Ascending aorta (tissue), 2 donors: ENCODE measurements at regions not wholly inside any gene's neighbourhood (a gene's known extent, or its start where the extent isn't known, plus 50 kb on each side); places are given as distances from the start of the nearest gene placed in this dataset.

ENCODE experiments used
- DNase-seq, 2 donors: peaks; one replicate each; pipeline ENCODE4 v3.0.0-alpha.2; 2019; ENCODE audit warnings: low spot score in 2 of 2
- H3K27ac ChIP-seq, 2 donors: fragments of 200-600 bp; sonication (generic); one replicate each; pipeline ENCODE4 v1.5.1; 2016 to 2017; ENCODE audit warnings: mild to moderate bottlenecking in 1 of 2
- H3K27me3 ChIP-seq: fragments of 200-600 bp; sonication (generic); one replicate; pipeline ENCODE4 v1.5.1; 2017
- H3K36me3 ChIP-seq, 2 donors: fragments of 200-600 bp; sonication (generic); one replicate each; pipeline ENCODE4 v1.5.1; 2016
- H3K4me1 ChIP-seq, 2 donors: fragments of 200-600 bp; sonication (generic); one replicate each; pipeline ENCODE4 v1.5.1; 2016 to 2017; ENCODE audit warnings: mild to moderate bottlenecking in 1 of 2
- H3K4me3 ChIP-seq, 2 donors: fragments of 200-600 bp; sonication (generic); one replicate each; pipeline ENCODE4 v1.5.1; 2016 to 2017; ENCODE audit warnings: mild to moderate bottlenecking in 1 of 2
- H3K9me3 ChIP-seq, 2 donors: fragments of 200-600 bp; sonication (generic); one replicate each; pipeline ENCODE4 v1.5.1; 2016
- intact Hi-C: fragments of 100-400 bp; cut with DNase I; formaldehyde crosslinking; loops from one replicate; pipeline ENCODE4 v1.15.1; 2023
- TF ChIP-seq, protein P1 (sequence below), 3 experiments: fragments of 200-600 bp in 2 of 3; fragments of 450-650 bp in 1 of 3; sonication (generic) in 2 of 3; IDR thresholded peaks; one replicate each; pipeline ENCODE4 v1.5.1; 2016 to 2019; ENCODE audit warnings: antibody characterized with exemption in 3 of 3, mild to moderate bottlenecking in 1 of 3, moderate library complexity in 1 of 3

DNA sequence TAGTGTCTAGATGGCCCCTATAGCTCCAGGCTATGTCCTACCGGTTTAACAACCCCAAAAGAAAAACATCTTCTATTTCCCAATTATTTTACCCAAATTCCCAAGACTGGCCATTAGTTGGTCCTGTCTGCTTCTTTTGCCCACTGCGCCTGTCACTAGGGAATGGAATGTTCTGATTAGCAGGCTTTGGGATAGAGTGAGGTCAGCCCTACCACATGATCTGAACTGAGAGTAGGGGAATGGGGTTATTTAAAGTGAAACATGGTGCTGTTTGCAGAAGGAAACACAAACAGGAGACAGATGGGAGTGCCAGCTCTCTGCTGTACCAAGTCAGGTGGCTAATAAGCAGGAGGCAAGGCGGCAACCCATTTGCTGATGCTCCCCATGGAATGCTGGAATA lies 635.6 kb upstream of the CFAP20DC start:
- TF ChIP-seq, protein P1, sequence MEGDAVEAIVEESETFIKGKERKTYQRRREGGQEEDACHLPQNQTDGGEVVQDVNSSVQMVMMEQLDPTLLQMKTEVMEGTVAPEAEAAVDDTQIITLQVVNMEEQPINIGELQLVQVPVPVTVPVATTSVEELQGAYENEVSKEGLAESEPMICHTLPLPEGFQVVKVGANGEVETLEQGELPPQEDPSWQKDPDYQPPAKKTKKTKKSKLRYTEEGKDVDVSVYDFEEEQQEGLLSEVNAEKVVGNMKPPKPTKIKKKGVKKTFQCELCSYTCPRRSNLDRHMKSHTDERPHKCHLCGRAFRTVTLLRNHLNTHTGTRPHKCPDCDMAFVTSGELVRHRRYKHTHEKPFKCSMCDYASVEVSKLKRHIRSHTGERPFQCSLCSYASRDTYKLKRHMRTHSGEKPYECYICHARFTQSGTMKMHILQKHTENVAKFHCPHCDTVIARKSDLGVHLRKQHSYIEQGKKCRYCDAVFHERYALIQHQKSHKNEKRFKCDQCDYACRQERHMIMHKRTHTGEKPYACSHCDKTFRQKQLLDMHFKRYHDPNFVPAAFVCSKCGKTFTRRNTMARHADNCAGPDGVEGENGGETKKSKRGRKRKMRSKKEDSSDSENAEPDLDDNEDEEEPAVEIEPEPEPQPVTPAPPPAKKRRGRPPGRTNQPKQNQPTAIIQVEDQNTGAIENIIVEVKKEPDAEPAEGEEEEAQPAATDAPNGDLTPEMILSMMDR (IDR thresholded peaks at IDR 0.05) = no peak
- Histone ChIP-seq H3K36me3 (no peaks in the 10 kb centered on the region), H3K4me3 (no peak overlapping the region), H3K27ac (no peak overlapping the region), H3K4me1 (no peaks in the 10 kb centered on the region), H3K27me3 (no peaks in the 10 kb centered on the region), H3K9me3 (no peaks in the 10 kb centered on the region)
- DNase-seq = no peak
- intact Hi-C loops = no loop called here

DNA sequence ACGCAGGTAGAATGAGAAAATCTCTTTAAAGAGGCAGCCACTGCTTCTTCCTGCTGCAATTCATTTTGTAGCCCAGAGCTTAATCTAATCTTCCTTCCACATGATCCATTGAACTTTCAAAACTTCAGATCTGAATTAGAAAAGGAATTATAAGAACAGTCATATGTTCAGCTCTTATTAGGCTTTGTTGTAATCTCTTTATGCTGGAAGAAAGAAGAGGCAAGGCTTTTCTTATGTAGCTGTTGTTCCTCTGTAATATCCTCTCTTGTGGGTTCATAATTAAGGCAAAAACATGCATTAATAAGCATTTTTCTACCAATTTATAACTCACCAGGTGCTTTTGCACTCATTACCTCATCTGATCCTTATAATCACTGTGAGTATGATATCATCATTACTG lies 634.9 kb upstream of the CFAP20DC start:
- TF ChIP-seq, protein P1 (IDR thresholded peaks at IDR 0.05) = no peak
- no peak overlapping the region for H3K27ac ChIP-seq
- no peaks in the 10 kb centered on the region for H3K9me3 ChIP-seq
- DNase-seq = no peak
- no peaks in the 10 kb centered on the region for H3K27me3 ChIP-seq
- H3K4me1 ChIP-seq = no peaks in the 10 kb centered on the region
- H3K4me3 ChIP-seq = no peak overlapping the region
- H3K36me3 ChIP-seq = no peaks in the 10 kb centered on the region
- intact Hi-C loops = no loop called here

DNA sequence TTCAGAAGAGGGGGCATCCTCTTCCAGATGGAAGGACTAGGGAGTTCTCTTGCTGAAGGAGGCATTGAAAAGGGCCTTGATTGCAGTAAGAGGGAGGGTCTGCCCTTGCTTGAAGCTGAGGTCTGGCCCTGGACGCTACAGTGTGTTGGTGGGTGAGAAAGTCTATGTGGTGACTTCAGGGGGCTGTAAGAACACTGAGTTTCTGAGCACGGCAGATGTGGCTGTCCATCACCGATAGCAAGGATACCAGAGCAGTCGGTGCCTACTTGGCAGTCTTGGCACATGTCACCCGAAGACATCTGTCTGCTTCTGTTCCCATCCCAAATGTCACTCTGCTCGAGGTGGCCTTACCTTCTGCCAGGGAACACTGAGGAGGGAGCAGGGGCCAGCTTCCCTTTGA lies 631.1 kb upstream of the CFAP20DC start:
- intact Hi-C loops = no loop called here
- Histone ChIP-seq H3K27me3 (no peaks in the 10 kb centered on the region), H3K36me3 (no peaks in the 10 kb centered on the region), H3K4me1 (no peaks in the 10 kb centered on the region), H3K9me3 (no peaks in the 10 kb centered on the region), H3K4me3 (no peak overlapping the region), H3K27ac (no peak overlapping the region)
- TF ChIP-seq, protein P1 (IDR thresholded peaks at IDR 0.05) = no peak
- no peak for DNase-seq

DNA sequence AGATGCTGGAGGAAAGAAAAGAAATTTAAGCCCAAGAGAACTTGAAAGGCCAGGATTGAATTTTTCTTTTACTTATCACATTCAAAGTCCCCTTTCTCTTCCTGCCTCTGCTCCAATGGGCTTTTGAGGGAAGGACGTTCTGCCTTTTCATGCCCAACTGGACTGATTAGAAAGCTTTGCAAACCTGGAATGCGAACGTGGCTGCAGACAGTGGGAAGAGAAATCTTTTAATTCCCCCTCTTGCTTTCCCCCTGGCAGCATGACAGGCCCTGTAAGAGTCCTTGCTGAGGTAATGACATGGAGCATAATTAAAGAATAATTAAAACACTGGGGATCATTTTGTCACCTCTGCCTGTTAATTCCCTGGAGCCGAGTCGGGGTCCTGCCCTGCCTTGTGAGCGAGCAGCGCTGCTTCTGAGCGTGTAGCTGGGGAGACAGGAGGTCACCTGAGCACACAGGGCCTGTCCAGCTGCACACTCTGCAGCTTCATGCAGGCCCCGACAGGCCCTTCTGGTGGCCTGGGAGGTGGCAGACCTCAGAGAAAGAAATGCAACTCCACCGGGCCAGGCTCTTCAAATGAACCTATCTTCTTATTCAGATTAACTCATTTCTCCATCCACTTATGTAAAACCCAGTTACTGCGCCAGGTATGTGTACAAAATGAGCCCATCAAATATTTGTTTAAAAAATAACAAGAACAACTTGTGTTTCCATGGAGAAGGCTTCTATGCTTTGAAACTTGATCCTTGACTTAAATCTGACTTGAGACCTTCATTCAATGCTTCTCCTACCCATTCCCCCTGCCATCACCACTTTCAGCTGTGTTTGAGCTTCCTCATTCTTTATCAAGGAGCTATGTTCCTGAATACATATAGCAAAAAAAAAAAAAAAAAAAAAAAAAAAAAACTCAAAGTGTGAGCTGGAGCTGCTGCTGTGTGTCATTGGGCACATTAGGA lies 628.2 kb upstream of the CFAP20DC start:
- H3K36me3 ChIP-seq = no peaks in the 10 kb centered on the region
- H3K4me1 ChIP-seq = no peaks in the 10 kb centered on the region
- H3K27me3 ChIP-seq = no peaks in the 10 kb centered on the region
- H3K27ac ChIP-seq = no peak overlapping the region
- TF ChIP-seq, protein P1 (IDR thresholded peaks at IDR 0.05) = no peak
- no peaks in the 10 kb centered on the region for H3K9me3 ChIP-seq
- H3K4me3 ChIP-seq = no peak overlapping the region
- intact Hi-C loops = no loop called here
- no peak for DNase-seq

DNA sequence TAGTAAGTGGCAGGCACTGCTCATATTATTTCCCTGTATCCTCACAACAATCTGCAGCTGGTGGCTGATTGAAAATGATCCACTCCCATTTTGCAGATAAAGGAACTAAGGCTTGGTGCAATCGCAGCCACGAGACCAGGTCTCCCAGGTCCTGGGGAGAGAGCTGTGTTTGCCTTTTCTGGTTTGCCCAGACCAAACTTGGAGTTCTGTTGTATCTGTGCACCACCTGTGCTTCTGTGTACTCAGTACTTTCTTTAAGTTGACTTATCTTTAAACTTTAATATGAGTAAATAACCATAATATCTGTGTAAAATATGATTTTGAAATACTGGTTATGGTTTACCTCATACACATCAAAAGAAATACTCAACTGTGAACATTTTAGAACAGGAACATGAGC lies 625.7 kb upstream of the CFAP20DC start:
- Histone ChIP-seq H3K36me3 (no peaks in the 10 kb centered on the region), H3K9me3 (no peaks in the 10 kb centered on the region), H3K4me1 (no peaks in the 10 kb centered on the region), H3K4me3 (no peak overlapping the region), H3K27ac (no peak overlapping the region), H3K27me3 (no peaks in the 10 kb centered on the region)
- DNase-seq = no peak
- TF ChIP-seq, protein P1 (IDR thresholded peaks at IDR 0.05) = no peak
- intact Hi-C loops = no loop called here
